K562 (cell line): ENCODE measurements at regions not wholly inside any gene's neighbourhood (a gene's known extent, or its start where the extent isn't known, plus 50 kb on each side); places are given as distances from the start of the nearest gene placed in this dataset.

Source experiments
- ATF1 ChIP-seq, 2 experiments: fragments of 450-650 bp in 1 of 2; IDR thresholded peaks; 2 replicates each; pipeline ENCODE4 v1.6.1; 2016; ENCODE audit warnings: missing compliant biosample characterization in 1 of 2, missing genetic modification characterization in 1 of 2
- NFATC3 ChIP-seq: fragments of 450-650 bp; IDR thresholded peaks from 2 replicates; pipeline ENCODE4 v1.6.1; 2017; ENCODE audit warnings: mild to moderate bottlenecking
- POLR2A ChIP-seq: fragments of 450-650 bp; conservative IDR thresholded peaks from 2 replicates; pipeline ENCODE4 v1.6.1; 2016
- SMARCA5 ChIP-seq: fragments of 450-650 bp; IDR thresholded peaks from 2 replicates; pipeline ENCODE4 v1.6.1; 2016
- TAF1 ChIP-seq: IDR thresholded peaks from 2 replicates; pipeline ENCODE4 v1.6.1; 2011; ENCODE audit warnings: mild to moderate bottlenecking, low read length, moderate library complexity; ENCODE audit not compliant: insufficient read depth, control insufficient read depth, severe bottlenecking; ENCODE audit errors: extremely low read depth

GRCh38 chr5:136667789-136668188 is 302.4 kb upstream of the TRPC7 start:
- TF ChIP-seq POLR2A = no peak
- no peak for TF ChIP-seq ATF1 (CRISPR knock-in tag; IDR thresholded peaks at IDR 0.05)
- no peak for TF ChIP-seq ATF1 (tag; IDR thresholded peaks at IDR 0.05)
- no peak for TF ChIP-seq TAF1
- no peak for TF ChIP-seq NFATC3
- no peak for TF ChIP-seq SMARCA5
